RKO (cell line): ENCODE measurements at regions not wholly inside any gene's neighbourhood (a gene's known extent, or its start where the extent isn't known, plus 50 kb on each side); places are given as distances from the start of the nearest gene placed in this dataset.
"Not testable (repeated sequence)": the region's sequence is repeated elsewhere in the genome, so short reads cannot be mapped to it uniquely, and the experiment has no call there.

Experiments
- DNase-seq: peaks from one replicate; pipeline ENCODE4 v3.0.0-alpha.2; 2016; ENCODE audit warnings: low spot score

DNA sequence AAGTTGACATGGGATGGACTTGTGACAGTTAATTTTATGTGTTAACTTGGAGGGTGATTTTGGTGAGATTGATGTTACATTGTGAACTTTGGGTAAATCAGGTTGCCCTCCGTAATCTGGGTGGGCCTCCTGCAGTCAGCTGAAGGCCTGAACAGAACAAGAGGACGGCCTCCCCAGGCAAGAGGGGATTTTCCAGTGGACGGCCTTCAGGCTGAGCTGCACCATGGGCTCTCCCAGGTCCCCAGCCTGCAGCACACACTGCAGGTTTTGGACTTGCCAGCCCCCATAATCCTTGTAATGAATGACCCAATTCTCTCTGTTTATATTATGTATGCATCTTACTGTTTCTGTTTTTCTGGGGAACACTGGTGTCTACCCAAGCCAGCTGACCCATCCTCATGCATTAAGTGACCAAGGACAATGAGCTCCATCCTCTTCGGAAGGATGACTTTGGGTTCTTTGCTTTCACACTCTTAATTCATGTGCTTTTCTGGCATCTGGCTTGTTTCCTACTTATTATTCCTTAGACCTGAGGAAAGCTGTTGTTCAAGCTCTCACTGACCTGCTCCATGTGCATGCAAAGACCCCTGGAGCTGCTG is 64.2 kb downstream of the DACT2 start:
- no peak for DNase-seq

DNA sequence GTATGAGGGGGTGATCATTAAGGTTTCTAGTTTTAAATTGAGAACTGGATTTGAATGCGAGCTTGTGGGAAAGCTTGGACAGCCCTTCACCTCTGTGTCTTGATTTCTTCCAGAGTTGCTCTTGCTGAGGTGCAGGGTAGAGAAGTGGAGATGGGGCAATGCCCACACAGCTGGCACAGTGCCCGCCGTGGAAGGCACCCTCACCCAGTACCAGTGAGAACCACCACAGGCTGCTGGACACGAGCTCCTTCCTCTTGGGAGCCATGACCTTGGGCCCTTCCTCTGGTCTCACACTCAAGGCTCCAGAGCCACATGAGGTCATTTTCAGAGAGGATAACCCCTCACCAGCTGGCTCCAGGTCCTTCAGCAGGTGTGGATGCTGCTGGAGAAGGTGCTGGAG is 67.3 kb downstream of the DACT2 start:
- no peak for DNase-seq

DNA sequence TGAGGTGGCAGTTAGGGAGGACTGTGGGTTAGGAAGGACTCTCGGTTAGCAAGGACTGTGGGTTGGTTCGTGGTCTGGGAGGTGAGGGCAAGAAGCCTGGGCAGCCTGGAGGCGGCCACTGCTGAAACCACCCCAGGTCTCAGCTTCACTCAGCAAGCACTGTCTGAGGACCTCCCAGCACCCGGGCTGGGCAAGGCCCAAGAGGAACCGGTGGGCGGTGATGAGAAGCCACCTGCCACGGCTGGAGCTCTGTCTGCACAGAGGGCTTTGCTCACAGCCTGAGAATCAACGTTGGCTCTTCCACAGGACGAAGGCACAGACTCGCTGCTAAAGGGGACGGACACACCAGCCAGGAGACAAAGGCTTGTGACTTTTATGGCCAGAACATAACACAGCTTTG is 69.3 kb downstream of the DACT2 start:
- DNase-seq, result no peak

DNA sequence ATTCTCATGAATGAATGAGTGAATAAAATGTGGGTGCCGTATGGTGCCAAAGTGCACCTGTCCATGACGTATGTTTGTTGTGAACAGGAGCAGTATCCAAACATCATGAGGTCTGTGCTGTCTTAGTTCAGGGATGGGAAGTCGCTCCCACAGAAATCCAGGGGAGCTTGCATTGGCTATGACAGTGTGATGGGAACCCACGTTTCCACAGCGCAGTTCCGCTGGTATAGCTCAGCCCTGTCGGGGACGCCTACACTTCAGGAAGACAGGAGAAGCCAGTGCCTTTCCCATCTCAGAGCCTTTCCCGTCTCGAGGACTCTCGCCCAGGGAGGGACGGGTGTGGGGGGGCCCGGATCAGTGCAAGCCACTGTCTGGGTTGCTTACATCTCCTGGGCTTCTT is 69.8 kb downstream of the DACT2 start:
- no peak for DNase-seq

DNA sequence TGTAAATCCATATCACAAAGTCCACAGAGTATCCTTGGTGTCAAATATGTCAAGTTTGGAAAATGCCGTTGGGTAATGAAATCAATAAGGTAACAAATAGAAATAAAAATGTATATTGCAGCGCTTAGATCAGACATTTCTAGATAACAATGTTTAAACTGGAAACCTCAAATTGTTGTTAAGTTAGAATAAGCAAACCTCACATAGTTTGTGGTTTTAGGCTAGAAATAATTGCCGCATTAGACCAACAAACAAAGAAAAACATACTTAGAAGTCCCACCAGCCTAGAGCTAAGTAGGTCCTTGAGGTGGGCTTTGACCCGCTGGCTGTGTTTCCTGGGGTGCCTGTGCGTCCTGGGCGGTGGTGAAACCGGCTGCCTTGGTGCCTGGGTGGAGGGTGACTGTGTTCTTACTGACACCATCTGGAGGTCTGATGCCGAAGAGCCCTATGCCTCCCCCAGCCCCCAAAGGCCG is 71.4 kb downstream of the DACT2 start:
- no peak for DNase-seq

DNA sequence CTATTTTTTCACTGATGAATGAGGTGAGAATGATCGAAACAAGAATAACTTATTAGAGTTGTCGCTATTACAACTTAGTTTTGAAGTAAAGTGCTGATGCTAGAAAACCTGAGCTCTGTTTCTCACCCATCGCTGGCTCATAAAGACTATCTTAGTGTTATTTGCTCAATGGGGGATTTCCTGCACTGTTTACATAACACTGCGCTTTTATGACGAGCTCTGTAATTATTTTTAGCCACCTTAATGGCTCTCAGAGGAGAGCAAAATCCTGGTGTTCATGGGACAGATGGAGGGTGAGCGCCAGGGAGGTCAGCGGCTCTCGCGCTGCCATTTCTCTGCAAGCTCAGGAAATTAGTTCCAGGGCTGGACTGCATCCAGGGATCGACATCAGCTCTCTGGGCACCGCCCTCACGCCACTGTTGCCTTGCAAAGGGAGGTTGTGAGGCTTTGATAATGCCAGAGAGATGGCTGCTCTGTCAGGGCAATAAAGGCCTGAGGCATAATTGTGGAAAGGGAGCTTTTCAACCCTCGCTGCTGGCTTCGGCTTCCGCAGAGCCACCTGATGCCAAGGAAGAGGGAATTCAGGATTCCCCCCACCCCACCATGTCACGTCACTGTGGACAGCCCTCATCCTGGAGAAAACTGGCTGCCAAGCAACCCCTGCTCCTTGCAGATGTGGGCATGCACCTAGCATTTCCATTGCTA is 72.0 kb downstream of the DACT2 start:
- no peak for DNase-seq

DNA sequence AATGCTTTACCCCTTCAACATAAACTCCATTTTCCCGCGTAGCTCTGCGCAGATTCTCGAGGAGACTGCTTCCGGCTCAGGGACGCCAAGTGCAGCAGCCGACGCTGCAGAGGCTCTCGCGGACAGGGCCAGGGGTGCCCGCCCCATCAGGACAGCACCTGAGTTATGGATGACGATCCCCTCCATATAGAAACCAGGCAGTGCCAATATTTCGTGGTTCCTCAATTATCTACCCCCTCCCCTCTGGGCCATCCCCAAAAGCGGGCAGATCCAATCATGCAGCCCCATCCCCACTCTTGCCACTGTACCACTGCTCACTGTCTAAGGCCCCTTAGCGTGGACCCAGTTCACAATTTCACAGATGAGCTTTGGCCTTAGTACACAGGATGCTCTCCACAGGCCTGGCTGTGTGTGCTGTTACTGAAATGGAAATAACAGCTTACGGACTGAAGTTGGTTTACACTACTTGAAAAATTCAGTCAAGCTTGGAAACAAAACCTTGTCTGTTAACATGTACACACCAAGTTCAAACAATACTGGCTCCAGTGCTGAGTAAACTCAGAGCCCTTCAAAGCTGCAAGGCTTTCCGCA is 74.5 kb downstream of the DACT2 start:
- DNase-seq, result no peak

DNA sequence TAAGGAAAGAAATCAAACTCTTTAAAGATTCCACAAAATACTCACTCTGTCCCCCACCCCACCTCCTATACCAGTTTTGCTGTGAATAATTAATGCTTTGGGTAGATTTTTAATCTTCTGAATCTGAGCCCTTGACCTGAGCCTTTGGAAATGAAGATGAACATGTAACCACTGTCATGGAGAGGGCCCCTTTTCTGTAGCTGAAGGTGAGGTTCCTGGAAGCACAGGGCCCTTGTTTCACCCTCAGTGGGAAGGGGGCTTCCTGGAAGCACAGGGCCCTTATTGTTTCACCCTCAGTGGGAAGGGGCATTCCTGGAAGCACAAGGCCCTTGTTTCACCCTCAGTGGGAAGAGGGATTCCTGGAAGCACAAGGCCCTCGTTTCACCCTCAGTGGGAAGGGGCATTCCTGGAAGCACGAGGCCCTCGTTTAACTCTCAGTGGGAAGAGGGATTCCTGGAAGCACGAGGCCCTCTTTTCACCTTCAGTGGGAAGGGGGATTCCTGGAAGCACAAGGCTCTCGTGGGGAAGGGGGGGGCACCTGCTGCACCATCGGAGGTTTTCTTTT is 75.7 kb downstream of the DACT2 start:
- DNase-seq, result no peak

DNA sequence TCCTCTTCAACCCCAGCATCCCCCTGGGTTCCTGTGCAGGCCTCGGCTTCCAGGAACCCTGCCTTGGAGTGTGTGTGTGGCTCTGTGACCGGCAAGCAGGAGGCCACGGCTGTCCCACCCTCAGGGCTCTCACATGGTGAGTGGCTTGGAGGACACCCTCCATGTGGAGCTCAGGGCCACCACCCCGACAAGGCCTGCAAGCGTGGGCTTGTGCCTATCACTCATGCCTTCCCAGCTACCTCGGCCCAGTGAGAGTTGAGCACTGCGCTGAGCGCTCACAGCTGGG is 76.7 kb downstream of the DACT2 start:
- DNase-seq, result no peak

DNA sequence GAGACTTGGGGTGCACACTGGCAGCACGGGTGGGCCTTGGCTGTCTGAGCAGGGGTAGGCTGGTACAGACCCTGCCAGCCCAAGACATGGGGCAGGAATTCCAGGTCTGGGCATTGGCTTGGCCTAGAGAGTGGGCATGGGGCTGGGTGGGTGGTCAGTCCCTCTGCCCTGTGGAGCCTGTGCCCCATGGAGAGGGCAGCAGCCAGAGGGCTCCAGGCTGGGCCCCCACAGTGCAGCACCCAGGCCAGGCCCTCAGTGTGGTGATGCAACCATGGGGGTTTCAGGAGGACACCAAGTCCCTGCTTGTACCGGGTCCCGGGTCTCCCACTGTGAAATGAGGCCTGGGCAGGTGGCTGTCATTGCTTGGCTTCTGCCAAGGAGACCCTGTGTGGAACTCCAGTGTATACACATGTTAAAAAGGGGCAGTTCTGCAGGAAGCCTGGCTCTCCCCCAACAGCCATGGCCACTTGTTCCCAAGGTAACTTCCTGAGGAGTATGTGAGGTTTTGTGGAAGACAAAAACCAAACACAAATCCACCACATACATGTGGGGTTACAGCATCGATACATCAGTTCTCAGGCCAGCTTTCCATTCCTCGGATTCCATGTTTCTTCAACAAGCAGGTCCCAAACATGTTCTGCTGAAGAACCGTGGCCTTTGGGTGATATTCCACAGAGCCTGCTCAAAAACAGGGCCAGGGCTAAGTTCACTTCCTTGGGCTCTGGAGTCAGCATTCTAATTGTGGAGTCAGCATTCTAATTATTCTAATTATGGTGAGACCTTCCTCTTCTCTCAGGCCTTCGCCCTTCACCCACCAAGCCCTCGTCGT is 77.3 kb downstream of the DACT2 start:
- no peak for DNase-seq

DNA sequence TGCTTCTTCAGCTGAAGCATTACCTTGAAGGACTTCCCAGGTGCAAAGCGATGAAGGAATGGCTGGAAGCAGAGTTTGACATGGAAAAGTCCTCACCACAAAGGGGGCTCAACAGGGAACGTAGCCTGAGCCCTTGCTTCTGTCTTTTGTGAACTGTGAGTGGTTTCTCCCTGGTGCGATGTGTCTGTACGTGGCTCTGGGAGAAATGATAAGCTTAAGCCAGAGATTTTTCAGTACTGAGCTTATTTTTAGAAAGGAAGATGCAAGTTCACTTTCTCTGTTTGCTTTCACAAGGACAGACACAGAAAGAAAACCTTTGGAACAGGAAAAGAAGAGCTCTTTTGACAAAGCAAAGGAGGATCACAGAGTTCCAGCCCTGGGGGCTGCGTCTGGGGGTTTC is 79.4 kb downstream of the DACT2 start:
- DNase-seq, result no peak

DNA sequence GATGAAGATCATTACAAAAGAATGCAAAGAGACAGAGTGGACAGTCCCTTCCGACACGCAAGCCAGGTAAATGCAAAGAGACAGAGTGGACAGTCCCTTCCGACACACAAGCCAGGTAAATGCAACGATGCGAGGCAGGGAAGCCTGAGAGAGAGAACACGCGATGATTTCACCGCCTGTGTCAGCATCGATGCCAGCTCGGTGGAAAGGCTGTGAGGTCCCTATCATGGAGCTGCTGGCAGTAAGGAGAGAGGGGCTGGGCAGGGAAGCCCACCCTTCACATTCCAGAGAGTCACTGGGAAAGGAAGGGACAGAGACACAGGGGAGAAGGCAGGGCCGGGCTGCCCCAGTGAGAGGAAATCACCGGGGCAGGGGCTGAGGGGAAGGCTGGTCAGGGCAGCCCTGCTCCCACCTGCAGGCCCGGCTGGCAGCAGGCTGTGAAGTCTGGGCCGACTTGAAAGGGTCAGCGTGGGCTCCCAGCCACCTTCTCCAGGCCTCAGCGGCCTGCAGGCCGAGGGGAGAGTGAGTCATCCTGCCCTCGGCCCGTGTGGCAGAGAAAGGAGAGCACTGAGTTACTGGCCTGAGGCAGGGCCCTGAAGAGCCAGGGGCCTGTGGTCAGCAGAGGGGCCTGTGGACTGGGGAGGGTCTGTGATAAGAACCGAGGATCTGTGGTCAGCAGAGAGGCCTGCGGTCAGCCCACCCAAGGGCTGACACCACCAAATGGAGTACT is 80.4 kb downstream of the DACT2 start:
- DNase-seq, result no peak

DNA sequence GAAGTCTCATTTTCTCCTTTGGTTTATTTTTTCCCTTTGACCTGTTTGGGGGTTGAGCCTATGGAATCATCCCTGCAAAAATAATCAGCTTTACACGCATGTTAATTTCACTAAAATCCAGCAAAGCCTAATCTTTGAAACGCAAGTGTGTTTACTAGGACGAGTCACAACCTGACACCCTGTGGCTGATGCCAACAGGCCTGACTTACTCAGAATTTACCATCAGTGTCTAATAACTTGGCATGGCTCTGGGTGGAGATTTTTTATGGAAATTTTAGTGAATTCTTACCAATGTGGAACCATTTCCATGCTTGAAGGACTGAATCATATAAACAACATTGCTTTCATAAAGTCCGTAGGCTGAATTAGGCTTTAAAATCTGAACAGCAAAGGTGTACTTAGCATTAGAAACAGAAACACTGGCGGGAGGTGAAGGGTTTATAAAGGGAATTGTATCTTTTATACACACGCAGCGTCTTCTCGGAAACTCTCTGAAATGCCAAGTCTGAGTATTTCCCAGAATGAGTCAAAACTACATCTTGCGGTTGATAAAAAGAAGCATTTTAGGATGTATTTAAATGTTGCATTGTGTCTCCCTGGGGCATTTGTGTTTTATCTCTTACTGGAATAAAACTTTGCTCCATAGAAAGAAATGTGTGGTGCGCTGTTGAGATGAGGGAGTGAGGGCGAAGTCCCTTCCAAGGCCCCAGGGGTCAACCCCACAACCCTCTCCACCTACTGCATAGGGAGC is 81.2 kb downstream of the DACT2 start:
- DNase-seq, result no peak

DNA sequence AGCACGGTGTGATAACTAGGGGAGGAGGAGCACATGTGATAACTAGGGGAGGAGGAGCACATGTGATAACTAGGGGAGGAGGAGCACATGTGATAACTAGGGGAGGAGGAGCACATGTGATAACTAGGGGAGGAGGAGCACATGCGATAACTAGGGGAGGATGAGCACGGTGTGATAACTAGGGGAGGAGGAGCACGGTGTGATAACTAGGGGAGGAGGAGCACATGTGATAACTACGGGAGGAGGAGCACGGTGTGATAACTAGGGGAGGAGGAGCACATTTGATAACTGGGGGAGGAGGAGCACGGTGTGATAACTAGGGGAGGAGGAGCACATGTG is 85.7 kb downstream of the DACT2 start:
- not testable (repeated sequence) for DNase-seq

DNA sequence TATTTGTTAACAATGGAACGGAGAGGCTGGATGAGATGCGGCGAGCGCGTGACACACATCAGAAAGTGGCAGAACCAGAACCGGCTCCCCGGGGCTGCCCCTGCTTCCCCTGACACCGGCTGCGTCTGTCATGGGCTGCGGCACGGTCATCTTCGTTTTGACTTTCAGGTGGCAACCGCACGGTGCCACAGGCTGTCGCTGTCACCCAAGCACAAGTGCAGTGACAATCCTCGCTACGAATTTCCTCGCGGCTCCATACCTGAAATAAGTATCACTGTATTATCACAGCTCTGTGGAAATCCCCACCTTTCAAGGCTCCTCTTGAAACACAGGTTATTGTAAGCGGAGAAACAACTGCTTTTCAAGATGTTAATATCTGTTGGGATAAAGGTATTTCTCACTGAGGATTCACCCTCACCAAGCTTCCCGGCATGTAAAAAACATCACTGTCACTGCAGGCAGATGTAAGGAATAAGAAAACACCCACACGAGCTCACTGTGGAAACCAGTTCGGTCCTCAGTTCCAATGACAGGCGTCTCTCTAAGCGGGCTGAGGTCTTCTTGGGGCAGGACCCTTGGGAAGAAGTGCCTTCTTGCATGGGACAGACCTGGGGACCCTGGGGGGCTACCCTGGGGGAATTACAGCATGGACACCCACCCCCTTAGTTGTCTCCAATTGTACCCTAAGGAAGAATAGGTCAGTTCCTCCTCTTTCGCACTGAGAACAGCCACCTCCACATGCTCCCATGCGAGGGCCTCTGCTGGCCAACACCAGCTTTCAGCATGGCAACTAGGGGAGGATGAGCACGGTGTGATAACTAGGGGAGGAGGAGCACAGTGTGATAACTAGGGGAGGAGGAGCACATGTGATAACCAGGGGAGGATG is 86.3 kb downstream of the DACT2 start:
- no peak for DNase-seq

DNA sequence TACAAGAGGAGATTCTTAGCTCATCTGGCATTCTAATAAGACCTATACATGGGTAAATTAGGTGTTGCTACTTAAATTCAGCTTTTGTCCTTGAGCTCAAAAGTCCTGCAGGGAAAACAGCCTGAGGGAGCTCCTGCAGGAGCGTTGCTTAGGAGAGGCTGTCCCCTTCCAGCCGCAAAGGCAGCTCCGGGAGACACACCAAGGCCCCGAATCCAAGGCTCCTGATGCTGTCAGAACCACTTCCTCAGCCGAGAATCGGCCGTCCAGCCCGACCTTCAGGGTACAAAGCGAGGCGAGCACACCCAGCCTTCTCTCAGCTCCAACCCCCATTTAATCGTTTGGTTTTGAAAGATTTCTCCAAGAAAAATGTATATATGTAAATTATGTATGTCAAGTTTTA is 87.0 kb downstream of the DACT2 start:
- no peak for DNase-seq

DNA sequence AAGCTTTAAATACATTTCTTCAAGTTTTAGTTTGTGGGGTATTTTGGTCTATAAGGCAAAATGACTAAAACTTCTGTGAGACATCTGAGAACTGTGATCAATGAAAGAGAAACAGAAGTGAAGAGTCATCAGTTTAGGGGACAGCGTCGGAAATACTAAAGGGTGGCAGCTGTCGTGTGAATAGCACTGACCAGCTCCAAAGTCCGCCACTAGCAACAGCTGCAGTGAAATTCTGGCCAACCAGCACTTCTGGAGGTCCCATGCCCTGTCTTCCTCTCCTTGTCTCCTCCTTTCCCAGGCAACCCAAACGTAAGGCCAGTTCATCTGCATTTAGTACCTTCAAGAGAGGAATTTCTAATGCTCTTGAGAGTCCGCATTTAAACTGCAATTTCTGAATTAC is 87.5 kb downstream of the DACT2 start:
- no peak for DNase-seq

DNA sequence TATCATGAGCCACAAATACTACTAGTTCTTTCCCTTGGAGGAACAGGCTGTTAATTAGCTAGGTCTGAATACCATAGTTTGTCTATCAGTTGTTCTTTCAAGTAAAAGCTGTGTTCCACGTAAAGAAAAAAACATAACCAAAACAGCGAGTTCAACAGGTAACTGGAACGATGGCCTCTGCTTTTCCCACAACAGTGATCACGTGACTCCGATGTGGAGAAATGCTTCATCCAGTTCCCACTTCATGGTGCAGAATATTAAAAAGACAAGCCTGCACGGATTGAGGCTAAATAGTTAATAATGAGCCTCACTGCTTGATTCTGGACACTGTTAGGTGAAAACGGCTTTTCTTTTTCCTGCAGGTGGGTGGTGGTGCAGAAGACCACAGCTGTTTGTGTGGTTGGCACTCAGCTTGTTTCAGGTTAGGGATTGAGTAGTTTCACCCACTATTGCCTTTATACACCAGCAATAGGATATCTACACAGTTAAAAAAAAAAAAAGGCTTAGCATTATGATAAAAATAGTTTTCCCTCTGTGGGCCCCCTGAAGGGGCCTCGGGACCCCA is 88.1 kb downstream of the DACT2 start:
- DNase-seq, result no peak

DNA sequence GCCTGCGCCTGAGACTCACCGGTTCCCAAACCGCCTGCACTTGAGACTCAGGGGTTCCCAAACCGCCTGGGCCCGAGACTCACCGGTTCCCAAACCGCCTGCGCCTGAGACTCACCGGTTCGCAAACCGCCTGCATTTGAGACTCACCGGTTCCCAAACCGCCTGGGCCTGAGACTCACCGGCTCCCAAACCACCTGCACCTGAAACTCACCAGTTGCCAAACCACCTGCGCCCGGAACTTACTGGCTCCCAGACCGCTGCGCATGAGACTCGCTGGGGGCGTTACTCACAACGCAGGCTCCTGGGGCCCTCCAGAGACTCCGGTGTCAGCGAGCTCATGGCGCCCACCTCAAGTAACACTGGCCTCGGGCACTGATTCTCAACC is 90.2 kb downstream of the DACT2 start:
- no peak for DNase-seq
